ENCODE measurements at regions not wholly inside any gene's neighbourhood (a gene's known extent, or its start where the extent isn't known, plus 50 kb on each side); places are given as distances from the start of the nearest gene placed in this dataset.

GRCh38 chr18:78406743-78407465 lies 572.7 kb upstream of the SALL3 start:
- TF ChIP-seq EZH2 (IDR thresholded peaks at IDR 0.05; ENCODE audit: borderline replicate concordance, low read depth, low read length, poor library complexity, severe bottlenecking), result no peak
- TF ChIP-seq, protein P1, sequence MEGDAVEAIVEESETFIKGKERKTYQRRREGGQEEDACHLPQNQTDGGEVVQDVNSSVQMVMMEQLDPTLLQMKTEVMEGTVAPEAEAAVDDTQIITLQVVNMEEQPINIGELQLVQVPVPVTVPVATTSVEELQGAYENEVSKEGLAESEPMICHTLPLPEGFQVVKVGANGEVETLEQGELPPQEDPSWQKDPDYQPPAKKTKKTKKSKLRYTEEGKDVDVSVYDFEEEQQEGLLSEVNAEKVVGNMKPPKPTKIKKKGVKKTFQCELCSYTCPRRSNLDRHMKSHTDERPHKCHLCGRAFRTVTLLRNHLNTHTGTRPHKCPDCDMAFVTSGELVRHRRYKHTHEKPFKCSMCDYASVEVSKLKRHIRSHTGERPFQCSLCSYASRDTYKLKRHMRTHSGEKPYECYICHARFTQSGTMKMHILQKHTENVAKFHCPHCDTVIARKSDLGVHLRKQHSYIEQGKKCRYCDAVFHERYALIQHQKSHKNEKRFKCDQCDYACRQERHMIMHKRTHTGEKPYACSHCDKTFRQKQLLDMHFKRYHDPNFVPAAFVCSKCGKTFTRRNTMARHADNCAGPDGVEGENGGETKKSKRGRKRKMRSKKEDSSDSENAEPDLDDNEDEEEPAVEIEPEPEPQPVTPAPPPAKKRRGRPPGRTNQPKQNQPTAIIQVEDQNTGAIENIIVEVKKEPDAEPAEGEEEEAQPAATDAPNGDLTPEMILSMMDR (conservative IDR thresholded peaks at IDR 0.05; ENCODE audit: low read depth, low read length), result no peak
- CTCF ChIA-PET, result no interaction called here
- no peak overlapping the region for H3K27ac ChIP-seq (ENCODE audit: low read depth, low read length, poor library complexity, severe bottlenecking)
- peaks cover 22% of the 10 kb centered on the region for H3K9me3 ChIP-seq (ENCODE audit: low read depth, low read length, poor library complexity, severe bottlenecking)
- no TSS peak for BruUV-seq (replicated peaks)
- H3K4me3 ChIP-seq (ENCODE audit: low read depth, low read length, poor library complexity, severe bottlenecking), result no peak overlapping the region
- intact Hi-C loops (cut with micrococcal nuclease; ENCODE audit: unreplicated experiment), result no loop called here
- DNase-seq (ENCODE audit: low spot score), result no peak
- POLR2A ChIA-PET (ENCODE audit: low non-redundant PET), result no interaction called here
- no peaks in the 10 kb centered on the region for H3K27me3 ChIP-seq (replicated peaks; ENCODE audit: insufficient read depth, low read depth, low read length, poor library complexity)
- H3K4me1 ChIP-seq (ENCODE audit: insufficient read depth, low read length, poor library complexity, severe bottlenecking), result no peaks in the 10 kb centered on the region
- no peaks in the 10 kb centered on the region for H3K36me3 ChIP-seq (ENCODE audit: insufficient read depth, low read length, poor library complexity, severe bottlenecking)

DNA sequence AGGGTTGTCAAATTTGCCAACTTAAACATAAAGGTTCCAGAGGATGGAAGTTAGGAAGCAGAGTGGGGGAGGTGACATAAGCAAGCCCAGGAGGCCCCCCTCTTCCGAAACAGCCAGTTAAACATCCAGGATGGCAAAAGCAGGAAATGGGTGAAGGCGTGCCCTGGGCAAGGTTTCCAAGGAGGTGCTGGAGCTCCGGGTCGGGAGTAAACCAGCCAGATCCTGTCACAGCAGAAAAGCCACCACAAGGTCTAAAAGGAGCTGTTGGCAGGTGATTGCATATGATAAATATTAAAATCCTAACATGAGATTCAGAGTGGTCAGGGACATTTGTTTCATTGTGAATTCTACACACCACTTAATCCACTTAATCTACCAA lies 572.2 kb upstream of the SALL3 start:
- POLR2A ChIA-PET (ENCODE audit: low non-redundant PET), result no interaction called here
- no peak for DNase-seq (ENCODE audit: low spot score)
- no peaks in the 10 kb centered on the region for H3K27me3 ChIP-seq (replicated peaks; ENCODE audit: insufficient read depth, low read depth, low read length, poor library complexity)
- H3K9me3 ChIP-seq (ENCODE audit: low read depth, low read length, poor library complexity, severe bottlenecking), result peaks cover 24% of the 10 kb centered on the region
- no peaks in the 10 kb centered on the region for H3K36me3 ChIP-seq (ENCODE audit: insufficient read depth, low read length, poor library complexity, severe bottlenecking)
- no peaks in the 10 kb centered on the region for H3K4me1 ChIP-seq (ENCODE audit: insufficient read depth, low read length, poor library complexity, severe bottlenecking)
- intact Hi-C loops (cut with micrococcal nuclease; ENCODE audit: unreplicated experiment), result no loop called here
- CTCF ChIA-PET, result no interaction called here
- no peak overlapping the region for H3K4me3 ChIP-seq (ENCODE audit: low read depth, low read length, poor library complexity, severe bottlenecking)
- no peak overlapping the region for H3K27ac ChIP-seq (ENCODE audit: low read depth, low read length, poor library complexity, severe bottlenecking)
- TF ChIP-seq, protein P1 (conservative IDR thresholded peaks at IDR 0.05; ENCODE audit: low read depth, low read length), result no peak
- no peak for TF ChIP-seq EZH2 (IDR thresholded peaks at IDR 0.05; ENCODE audit: borderline replicate concordance, low read depth, low read length, poor library complexity, severe bottlenecking)
- BruUV-seq (replicated peaks), result no TSS peak

DNA sequence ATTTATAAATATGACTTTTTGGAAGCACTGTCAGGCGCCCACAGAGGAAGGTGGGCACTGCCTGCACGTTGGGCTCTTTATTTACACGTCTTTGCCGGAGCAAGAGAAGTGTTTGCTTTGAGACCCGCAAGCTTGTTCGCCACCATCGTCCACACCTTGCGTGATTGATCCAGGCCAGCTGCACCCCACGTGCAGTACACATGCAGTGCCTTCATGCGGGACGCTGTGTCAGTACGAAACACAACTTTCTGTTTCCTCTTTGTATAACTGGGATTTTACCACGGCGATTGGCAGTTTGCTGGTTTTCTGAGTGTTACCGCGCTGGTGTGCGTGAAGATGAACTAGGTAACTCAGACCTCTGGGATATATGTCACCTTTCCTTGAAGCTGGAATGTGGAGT lies 571.0 kb upstream of the SALL3 start:
- ChIA-PET POLR2A (ENCODE audit: low non-redundant PET) (no interaction called here), CTCF (no interaction called here)
- no TSS peak for BruUV-seq (replicated peaks)
- intact Hi-C loops (cut with micrococcal nuclease; ENCODE audit: unreplicated experiment), result no loop called here
- H3K4me3 ChIP-seq (ENCODE audit: low read depth, low read length, poor library complexity, severe bottlenecking), result no peak overlapping the region
- peaks cover 27% of the 10 kb centered on the region for H3K9me3 ChIP-seq (ENCODE audit: low read depth, low read length, poor library complexity, severe bottlenecking)
- TF ChIP-seq, protein P1 (conservative IDR thresholded peaks at IDR 0.05; ENCODE audit: low read depth, low read length), result no peak
- TF ChIP-seq EZH2 (IDR thresholded peaks at IDR 0.05; ENCODE audit: borderline replicate concordance, low read depth, low read length, poor library complexity, severe bottlenecking), result no peak
- no peaks in the 10 kb centered on the region for H3K27me3 ChIP-seq (replicated peaks; ENCODE audit: insufficient read depth, low read depth, low read length, poor library complexity)
- no peak for DNase-seq (ENCODE audit: low spot score)
- no peaks in the 10 kb centered on the region for H3K4me1 ChIP-seq (ENCODE audit: insufficient read depth, low read length, poor library complexity, severe bottlenecking)
- H3K36me3 ChIP-seq (ENCODE audit: insufficient read depth, low read length, poor library complexity, severe bottlenecking), result no peaks in the 10 kb centered on the region
- no peak overlapping the region for H3K27ac ChIP-seq (ENCODE audit: low read depth, low read length, poor library complexity, severe bottlenecking)
